ENCODE measurements at regions not wholly inside any gene's neighbourhood (a gene's known extent, or its start where the extent isn't known, plus 50 kb on each side); places are given as distances from the start of the nearest gene placed in this dataset.

DNA sequence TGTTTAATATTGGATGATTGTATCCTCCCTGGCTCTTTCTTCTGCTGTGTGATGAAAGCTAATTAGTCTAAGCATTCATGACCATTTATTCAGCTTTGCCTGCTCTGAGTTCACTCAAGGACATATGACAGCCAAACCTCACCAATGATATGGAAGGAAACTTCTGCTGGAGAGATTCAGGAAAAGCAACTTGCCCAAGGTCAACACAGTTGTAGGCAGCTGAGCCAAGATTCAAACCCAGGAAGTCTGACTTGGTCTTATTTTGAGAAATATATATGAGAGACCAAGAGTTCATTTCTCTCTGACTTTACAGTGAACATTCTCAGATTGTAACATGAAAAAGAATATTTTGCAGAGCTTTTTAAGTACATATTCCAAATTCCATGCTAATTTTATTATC lies 1588.5 kb upstream of the PIK3C3 start:
- TF ChIP-seq, protein P1, sequence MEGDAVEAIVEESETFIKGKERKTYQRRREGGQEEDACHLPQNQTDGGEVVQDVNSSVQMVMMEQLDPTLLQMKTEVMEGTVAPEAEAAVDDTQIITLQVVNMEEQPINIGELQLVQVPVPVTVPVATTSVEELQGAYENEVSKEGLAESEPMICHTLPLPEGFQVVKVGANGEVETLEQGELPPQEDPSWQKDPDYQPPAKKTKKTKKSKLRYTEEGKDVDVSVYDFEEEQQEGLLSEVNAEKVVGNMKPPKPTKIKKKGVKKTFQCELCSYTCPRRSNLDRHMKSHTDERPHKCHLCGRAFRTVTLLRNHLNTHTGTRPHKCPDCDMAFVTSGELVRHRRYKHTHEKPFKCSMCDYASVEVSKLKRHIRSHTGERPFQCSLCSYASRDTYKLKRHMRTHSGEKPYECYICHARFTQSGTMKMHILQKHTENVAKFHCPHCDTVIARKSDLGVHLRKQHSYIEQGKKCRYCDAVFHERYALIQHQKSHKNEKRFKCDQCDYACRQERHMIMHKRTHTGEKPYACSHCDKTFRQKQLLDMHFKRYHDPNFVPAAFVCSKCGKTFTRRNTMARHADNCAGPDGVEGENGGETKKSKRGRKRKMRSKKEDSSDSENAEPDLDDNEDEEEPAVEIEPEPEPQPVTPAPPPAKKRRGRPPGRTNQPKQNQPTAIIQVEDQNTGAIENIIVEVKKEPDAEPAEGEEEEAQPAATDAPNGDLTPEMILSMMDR (IDR thresholded peaks at IDR 0.05; ENCODE audit: insufficient read depth, low read depth, low read length), result no peak
- no peak for TF ChIP-seq EZH2 (IDR thresholded peaks at IDR 0.05; ENCODE audit: insufficient read depth, low read length)
